Stomach (tissue), 4 donors: ENCODE measurements at regions not wholly inside any gene's neighbourhood (a gene's known extent, or its start where the extent isn't known, plus 50 kb on each side); places are given as distances from the start of the nearest gene placed in this dataset.

ENCODE experiments used
- CTCF ChIP-seq, 7 experiments: fragments of 450-650 bp in 4 of 7; fragments of 200-600 bp in 3 of 7; sonication (generic) in 3 of 7; IDR thresholded peaks; one replicate each; pipeline ENCODE4 v1.5.1; 2016 to 2019; ENCODE audit warnings: antibody characterized with exemption in 7 of 7, control low read depth in 2 of 7, mild to moderate bottlenecking in 1 of 7
- POLR2AphosphoS5 ChIP-seq, 3 donors: sonication (generic); formaldehyde crosslinking; IDR thresholded peaks; one replicate each; pipeline ENCODE4 v1.6.1; 2016; ENCODE audit warnings: antibody characterized with exemption in 3 of 3

DNA sequence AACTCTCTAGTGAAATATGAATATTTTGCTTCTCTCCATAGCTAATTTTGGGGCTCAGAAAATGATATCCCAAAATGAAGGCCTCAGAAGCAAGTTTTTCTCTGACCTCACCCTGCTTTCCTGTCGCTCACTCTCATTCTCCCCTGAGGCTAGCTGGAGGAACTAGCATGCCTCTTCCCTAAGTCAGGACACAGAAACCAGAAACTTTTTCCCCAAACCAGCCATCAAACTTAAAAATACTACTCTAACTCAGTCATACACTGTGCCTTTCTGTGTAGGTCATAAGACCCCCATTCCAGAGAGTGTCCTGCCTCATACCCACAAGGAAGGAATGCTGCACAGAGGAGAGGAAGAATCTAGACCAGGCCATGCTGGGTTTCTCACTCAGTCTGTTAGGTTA lies 329.6 kb downstream of the PCDH20 start:
- TF ChIP-seq POLR2AphosphoS5 (IDR thresholded peaks at IDR 0.05) (no peak), CTCF (IDR thresholded peaks at IDR 0.05) (no peak)
